H1 (cell line): ENCODE measurements at regions not wholly inside any gene's neighbourhood (a gene's known extent, or its start where the extent isn't known, plus 50 kb on each side); places are given as distances from the start of the nearest gene placed in this dataset.

Experiments used
- CTCF ChIA-PET: fragments of 300-600 bp; sonication (Branson Sonifier 250); formaldehyde crosslinking; loops from one replicate; lab custom pipeline; 2021; ENCODE audit not compliant: partially characterized antibody; lab: Charles Lee
- POLR2A ChIA-PET: fragments of 300-600 bp; sonication (Branson Sonifier 250); formaldehyde crosslinking; loops from one replicate; lab custom pipeline; 2021; ENCODE audit warnings: inconsistent platforms; ENCODE audit not compliant: partially characterized antibody; lab: Charles Lee
- DNase-seq, 2 experiments: peaks; one replicate each; pipeline versions ENCODE4 v3.0.0 to v3.0.0-alpha.2; 2010 to 2022; ENCODE audit warnings: low spot score in 2 of 2, low read depth in 1 of 2, mixed read lengths in 1 of 2
- FAIRE-seq: peaks from 2 replicates; lab custom pipeline; 2011; peaks lifted over from hg19 to GRCh38; lab: Jason Lieb, UNC
- H2AFZ ChIP-seq: 2 replicates; pipeline ENCODE4 v1.8.1; 2012; ENCODE audit warnings: low read length, inconsistent platforms
- H2AK5ac ChIP-seq: 2 replicates; pipeline ENCODE4 v1.6.1; 2013; ENCODE audit warnings: low read depth, low read length
- H2BK120ac ChIP-seq: replicated peaks from 2 replicates; pipeline ENCODE3; 2013; ENCODE audit warnings: low read depth, low read length, inconsistent platforms
- H2BK12ac ChIP-seq: 2 replicates; pipeline ENCODE4 v1.6.1; 2013; ENCODE audit warnings: low read depth, low read length
- H2BK15ac ChIP-seq: 2 replicates; pipeline ENCODE4 v1.6.1; 2013; ENCODE audit warnings: low read length
- H2BK20ac ChIP-seq: 2 replicates; pipeline ENCODE4 v1.6.1; 2013; ENCODE audit warnings: low read length
- H2BK5ac ChIP-seq: 2 replicates; pipeline ENCODE4 v1.6.1; 2013; ENCODE audit warnings: low read depth, low read length
- H3K14ac ChIP-seq: 2 replicates; pipeline ENCODE4 v1.6.1; 2013; ENCODE audit warnings: inconsistent platforms; ENCODE audit not compliant: insufficient read length
- H3K18ac ChIP-seq: 2 replicates; pipeline ENCODE4 v1.6.1; 2013; ENCODE audit warnings: low read length; ENCODE audit errors: extremely low read depth
- H3K23ac ChIP-seq: 2 replicates; pipeline ENCODE4 v1.6.1; 2013; ENCODE audit warnings: inconsistent platforms; ENCODE audit not compliant: insufficient read length
- H3K23me2 ChIP-seq: 2 replicates; pipeline ENCODE4 v1.6.1; 2013; ENCODE audit warnings: low read depth, low read length
- H3K27ac ChIP-seq: 2 replicates; pipeline ENCODE4 v1.6.1; 2011; ENCODE audit warnings: low read depth, low read length, inconsistent platforms
- H3K27me3 ChIP-seq, 4 experiments: replicated peaks in 1 of 4; 1 replicate in 1 of 4; 2 replicates in 3 of 4; pipeline versions ENCODE4 v1.6.1 to v1.8.1; 2011 to 2013; ENCODE audit warnings: low read length in 3 of 4, mild to moderate bottlenecking in 3 of 4, inconsistent platforms in 2 of 4, mixed read lengths in 2 of 4, moderate library complexity in 1 of 4; ENCODE audit not compliant: control insufficient read depth in 3 of 4, insufficient read depth in 3 of 4; ENCODE audit errors: extremely low read depth in 1 of 4
- H3K36me3 ChIP-seq, 4 experiments: 2 replicates each; pipeline versions ENCODE4 v1.6.1 to v1.8.1; 2011 to 2013; ENCODE audit warnings: mild to moderate bottlenecking in 4 of 4, low read length in 3 of 4, moderate library complexity in 2 of 4, control low read depth in 1 of 4, inconsistent platforms in 1 of 4; ENCODE audit not compliant: insufficient read depth in 4 of 4, control insufficient read depth in 2 of 4
- H3K4ac ChIP-seq: replicated peaks from 2 replicates; pipeline ENCODE3; 2013; ENCODE audit warnings: low read length, low read depth, mixed read lengths, inconsistent platforms; ENCODE audit not compliant: insufficient read length
- H3K4me1 ChIP-seq, 4 experiments: replicated peaks in 1 of 4; 1 replicate in 1 of 4; 2 replicates in 3 of 4; pipeline versions ENCODE4 v1.6.1 to v1.8.1; 2011 to 2013; ENCODE audit warnings: low read length in 3 of 4, inconsistent platforms in 2 of 4, mixed read lengths in 1 of 4; ENCODE audit not compliant: insufficient read depth in 4 of 4, control insufficient read depth in 3 of 4
- H3K4me2 ChIP-seq, 2 experiments: 2 replicates each; pipeline versions ENCODE4 v1.6.1 to v1.8.1; 2011 to 2013; ENCODE audit warnings: low read depth in 2 of 2, low read length in 2 of 2, control low read depth in 1 of 2, inconsistent platforms in 1 of 2, mild to moderate bottlenecking in 1 of 2; ENCODE audit not compliant: insufficient read depth in 1 of 2
- H3K4me3 ChIP-seq, 4 experiments: fragments of 200-600, 300-600 bp in 1 of 4; sonication (generic), shearing (Covaris generic), sonication (Bioruptor Twin) in 1 of 4; 2 replicates each; pipeline versions ENCODE4 v1.5.1 to v1.8.1; 2011 to 2016; ENCODE audit warnings: low read length in 4 of 4, low read depth in 3 of 4, control low read depth in 2 of 4, inconsistent platforms in 2 of 4, mild to moderate bottlenecking in 2 of 4, mixed read lengths in 1 of 4, moderate library complexity in 1 of 4; ENCODE audit not compliant: insufficient read depth in 2 of 4; ENCODE audit errors: extremely low read depth in 1 of 4
- H3K56ac ChIP-seq: replicated peaks from 2 replicates; pipeline ENCODE3; 2013; ENCODE audit warnings: low read depth, mild to moderate bottlenecking, mixed read lengths, low read length, inconsistent platforms; ENCODE audit not compliant: insufficient read length
- H3K79me1 ChIP-seq: 2 replicates; pipeline ENCODE4 v1.6.1; 2013; ENCODE audit warnings: low read depth, low read length, control low read depth
- H3K79me2 ChIP-seq, 2 experiments: 2 replicates each; pipeline versions ENCODE4 v1.6.1 to v1.8.1; 2012 to 2013; ENCODE audit warnings: low read length in 2 of 2, mild to moderate bottlenecking in 2 of 2, inconsistent platforms in 1 of 2; ENCODE audit not compliant: insufficient read depth in 2 of 2, control insufficient read depth in 1 of 2
- H3K9ac ChIP-seq, 4 experiments: replicated peaks in 1 of 4; 1 replicate in 1 of 4; 2 replicates in 3 of 4; pipeline versions ENCODE4 v1.6.1 to v1.8.1; 2011 to 2013; ENCODE audit warnings: low read depth in 3 of 4, low read length in 3 of 4, control low read depth in 2 of 4, mild to moderate bottlenecking in 2 of 4, moderate library complexity in 2 of 4, inconsistent platforms in 1 of 4; ENCODE audit errors: extremely low read depth in 1 of 4
- H3K9me3 ChIP-seq, 2 experiments: 2 replicates each; pipeline versions ENCODE4 v1.6.1 to v1.8.1; 2012 to 2013; ENCODE audit warnings: mild to moderate bottlenecking in 2 of 2, moderate library complexity in 2 of 2, control low read depth in 1 of 2, inconsistent platforms in 1 of 2, low read depth in 1 of 2, low read length in 1 of 2, mixed read lengths in 1 of 2; ENCODE audit not compliant: insufficient read depth in 2 of 2
- H4K20me1 ChIP-seq, 2 experiments: replicated peaks in 1 of 2; 2 replicates each; pipeline versions ENCODE3 to v1.8.1; 2011 to 2013; ENCODE audit warnings: inconsistent platforms in 2 of 2, low read length in 2 of 2, mild to moderate bottlenecking in 1 of 2; ENCODE audit not compliant: insufficient read depth in 2 of 2, control insufficient read depth in 1 of 2
- H4K5ac ChIP-seq: 2 replicates; pipeline ENCODE4 v1.6.1; 2013; ENCODE audit warnings: low read length, low read depth, mixed read lengths, inconsistent platforms; ENCODE audit not compliant: insufficient read length
- H4K8ac ChIP-seq: 2 replicates; pipeline ENCODE4 v1.8.0; 2013; ENCODE audit warnings: mild to moderate bottlenecking, moderate library complexity, low read length, inconsistent platforms; ENCODE audit not compliant: insufficient read depth; ENCODE audit errors: extremely low read depth
- H4K91ac ChIP-seq: replicated peaks from 2 replicates; pipeline ENCODE3; 2013; ENCODE audit warnings: low read length, mixed read lengths, inconsistent platforms; ENCODE audit not compliant: insufficient read length
- ASH2L ChIP-seq: fragments of 200-600, 300-600 bp; sonication (generic); IDR thresholded peaks from one replicate; pipeline ENCODE4 v1.7.1; 2017; ENCODE audit warnings: low read length
- GTF2F1 ChIP-seq: IDR thresholded peaks from 2 replicates; pipeline ENCODE4 v1.6.1; 2012; ENCODE audit warnings: low read depth, low read length, improper control_type of control experiment, borderline replicate concordance
- TCF12 ChIP-seq: IDR thresholded peaks from 2 replicates; pipeline ENCODE4 v1.6.1; 2011; ENCODE audit warnings: low read depth, mild to moderate bottlenecking, low read length
- WGBS, 2 experiments: shearing (Covaris generic) in 1 of 2; methylation state at CpG; one replicate each; pipeline versions ENCODE4 v1.1.6 to v1.1.7; 2013 to 2015; ENCODE audit warnings: low lambda C conversion rate in 2 of 2, mixed read lengths in 2 of 2, inconsistent platforms in 1 of 2, low coverage in 1 of 2, missing lambda C conversion rate in 1 of 2; ENCODE audit not compliant: insufficient replicate concordance in 2 of 2, insufficient coverage in 1 of 2, insufficient read length in 1 of 2; ENCODE audit errors: extremely low coverage in 1 of 2, missing lambda C conversion rate in 1 of 2; 5-methylcytosine and 5-hydroxymethylcytosine counted together

GRCh38 chr14:101207897-101208296 is 304.4 kb upstream of the RTL1 start:
- Histone ChIP-seq H2BK5ac (no peak overlapping the region), H3K27me3 (no peaks in the 10 kb centered on the region), H4K91ac (no peak overlapping the region), H4K5ac (no peak overlapping the region), H3K14ac (no peak overlapping the region), H3K4me2 (no peak overlapping the region), H3K9me3 (peaks cover 9% of the 10 kb centered on the region in 2 experiments), H3K18ac (no peak overlapping the region), H3K9ac (no peak overlapping the region), H2AFZ (no peak overlapping the region), H3K79me1 (no peaks in the 10 kb centered on the region), H3K23me2 (no peaks in the 10 kb centered on the region), H2BK15ac (no peak overlapping the region), H2AK5ac (no peak overlapping the region), H3K36me3 (no peaks in the 10 kb centered on the region), H3K4ac (no peak overlapping the region), H2BK12ac (no peak overlapping the region), H3K23ac (no peak overlapping the region), H2BK120ac (no peak overlapping the region), H3K56ac (no peak overlapping the region), H3K4me1 (no peaks in the 10 kb centered on the region; a peak in 1 of 7 replicates), H3K79me2 (no peaks in the 10 kb centered on the region), H2BK20ac (no peak overlapping the region), H4K8ac (no peak overlapping the region), H3K27ac (no peak overlapping the region), H4K20me1 (no peaks in the 10 kb centered on the region), H3K4me3 (no peak overlapping the region)
- FAIRE-seq (no peak), DNase-seq (no peak)
- TF ChIP-seq ASH2L (no peak), GTF2F1 (no peak), TCF12 (no peak)
- WGBS, 2 experiments, result 88% methylated on average over 1 of the region's 1 CpG; no CpG with 5 or more reads in 1 of the 2 experiments
- CTCF ChIA-PET, result no interaction called here
- POLR2A ChIA-PET, result no interaction called here
